Spleen (tissue), 11 donors: ENCODE measurements at regions not wholly inside any gene's neighbourhood (a gene's known extent, or its start where the extent isn't known, plus 50 kb on each side); places are given as distances from the start of the nearest gene placed in this dataset.

Experiments
- DNase-seq: peaks from one replicate; pipeline ENCODE4 v3.0.0-alpha.2; 2020
- H3K27ac ChIP-seq, 8 donors: fragments of 200-600 bp; sonication (generic) in 7 of 8; 1 replicate in 4 of 8; 2 replicates in 4 of 8; pipeline versions ENCODE4 v1.5.0 to v1.8.0; 2016 to 2021; ENCODE audit warnings: inconsistent platforms in 4 of 8, mild to moderate bottlenecking in 4 of 8, moderate library complexity in 1 of 8
- H3K27me3 ChIP-seq, 7 donors: fragments of 200-600 bp; sonication (generic) in 6 of 7; replicated peaks in 1 of 7; 1 replicate in 4 of 7; 2 replicates in 3 of 7; pipeline versions ENCODE4 v1.5.0 to v1.8.0; 2016 to 2021; ENCODE audit warnings: inconsistent platforms in 3 of 7, mild to moderate bottlenecking in 1 of 7
- H3K36me3 ChIP-seq, 6 donors: fragments of 200-600 bp; sonication (generic) in 5 of 6; 1 replicate in 4 of 6; 2 replicates in 2 of 6; pipeline versions ENCODE4 v1.5.0 to v1.8.0; 2016 to 2021; ENCODE audit warnings: inconsistent platforms in 2 of 6
- H3K4me1 ChIP-seq, 6 donors: fragments of 200-600 bp; sonication (generic) in 5 of 6; 1 replicate in 3 of 6; 2 replicates in 3 of 6; pipeline versions ENCODE4 v1.5.0 to v1.8.0; 2016 to 2021; ENCODE audit warnings: inconsistent platforms in 3 of 6
- H3K4me3 ChIP-seq, 8 donors: fragments of 200-600 bp; sonication (generic) in 7 of 8; 1 replicate in 4 of 8; 2 replicates in 4 of 8; pipeline versions ENCODE4 v1.5.0 to v1.8.0; 2016 to 2021; ENCODE audit warnings: inconsistent platforms in 4 of 8, mild to moderate bottlenecking in 4 of 8, moderate library complexity in 2 of 8
- H3K9me3 ChIP-seq, 8 donors: fragments of 200-600 bp; sonication (generic) in 7 of 8; 1 replicate in 4 of 8; 2 replicates in 4 of 8; pipeline versions ENCODE4 v1.5.0 to v1.8.0; 2016 to 2021; ENCODE audit warnings: inconsistent platforms in 4 of 8
- CTCF ChIP-seq, 11 experiments: fragments of 200-600 bp in 7 of 11; fragments of 450-650 bp in 4 of 11; sonication (generic) in 4 of 11; IDR thresholded peaks in 8 of 11; conservative IDR thresholded peaks in 3 of 11; 1 replicate in 7 of 11; 2 replicates in 4 of 11; pipeline versions ENCODE4 v1.4.0 to v1.8.0; 2016 to 2021; ENCODE audit warnings: antibody characterized with exemption in 11 of 11, inconsistent platforms in 4 of 11, mild to moderate bottlenecking in 1 of 11
- POLR2A ChIP-seq, 3 donors: fragments of 450-650 bp; IDR thresholded peaks; one replicate each; pipeline ENCODE4 v1.5.1; 2017; ENCODE audit warnings: antibody characterized with exemption in 3 of 3, mild to moderate bottlenecking in 1 of 3
- POLR2AphosphoS5 ChIP-seq, 3 donors: sonication (generic); formaldehyde crosslinking; IDR thresholded peaks; one replicate each; pipeline ENCODE4 v1.5.1; 2017; ENCODE audit warnings: antibody characterized with exemption in 3 of 3
- WGBS, 5 donors: extraction: QIAGEN DNeasy Blood & Tissue Kit in 3 of 5; methylation state at CpG; one replicate each; pipeline versions ENCODE4 v1.1.5 to v1.1.7; 2013 to 2018; 5-methylcytosine and 5-hydroxymethylcytosine counted together
- intact Hi-C: fragments of 100-400 bp; cut with DNase I; formaldehyde crosslinking; loops from one replicate; pipeline ENCODE4 v1.15.0; 2023; ENCODE audit warnings: low total_unique reads
- donor health status: healthy with polysubstance abuse.
- donor health status: DM: no; HTN: no; CAD: no; lungs with moderate emphysema.
- donor health status: DM: no; HTN: no; CAD: no.
- donor health status: Bipolar disorder and iron deficiency.
- donor health status: healthy.
- donor health status: DM: no; HTN: no; CAD: no.
- donor health status: DM: yes; HTN: yes; CAD: no.

DNA sequence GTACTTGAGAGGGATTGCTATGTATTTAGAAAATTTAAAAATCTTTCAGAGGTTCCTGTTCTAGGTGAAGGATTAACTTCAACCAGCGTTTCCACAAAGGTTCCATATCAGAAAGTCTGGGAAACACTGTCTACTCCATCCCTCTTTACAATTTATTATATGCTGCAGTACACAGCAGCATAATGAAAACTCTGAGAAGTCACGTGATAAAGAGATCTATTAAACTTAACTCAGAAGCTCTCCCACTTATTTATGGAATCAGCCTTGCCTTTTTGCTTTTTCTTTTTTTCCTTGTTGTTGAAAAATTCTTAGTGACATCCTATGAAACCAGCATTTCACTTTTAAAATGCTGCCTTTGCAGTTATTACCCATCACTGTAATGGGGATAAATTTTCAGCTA lies 186.2 kb downstream of the ACER2 start:
- no peak overlapping the region for H3K27ac ChIP-seq
- no peak overlapping the region for H3K4me3 ChIP-seq
- DNase-seq = no peak
- WGBS, 5 donors = 62 to 80% (median 72%) methylated on average over 2 of the region's 2 CpGs
- no peaks in the 10 kb centered on the region for H3K9me3 ChIP-seq
- H3K4me1 ChIP-seq = no peaks in the 10 kb centered on the region
- no peak for TF ChIP-seq POLR2A (IDR thresholded peaks at IDR 0.05)
- no peak for TF ChIP-seq POLR2AphosphoS5 (IDR thresholded peaks at IDR 0.05)
- TF ChIP-seq CTCF (IDR thresholded peaks at IDR 0.05 in 8 of 11, conservative IDR thresholded peaks at IDR 0.05 in 3 of 11) = no peak
- intact Hi-C loops = no loop called here
- no peaks in the 10 kb centered on the region for H3K36me3 ChIP-seq
- H3K27me3 ChIP-seq = peaks cover 0 to 3% (median 0%) of the 10 kb centered on the region in 7 donors

DNA sequence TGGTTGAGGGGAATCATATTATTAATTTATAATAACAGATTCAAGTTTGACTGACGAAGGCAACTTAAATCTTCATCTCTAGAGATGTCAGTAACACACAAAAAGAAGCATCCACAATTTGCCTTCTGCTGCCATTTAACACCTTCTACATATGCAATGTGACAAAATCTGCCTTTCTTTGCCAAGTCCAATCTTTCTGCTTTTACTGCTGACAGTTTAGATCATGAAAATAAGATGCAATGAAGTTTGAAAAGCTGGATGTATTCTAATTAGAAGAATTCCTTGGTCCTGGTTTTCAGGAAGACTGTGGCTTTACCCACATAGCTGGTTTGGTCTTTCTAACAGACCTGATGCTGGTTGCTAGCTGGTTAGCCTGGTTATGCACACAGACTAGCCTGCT lies 178.9 kb downstream of the ACER2 start:
- intact Hi-C loops = no loop called here
- Histone ChIP-seq H3K4me3 (no peak overlapping the region), H3K9me3 (peaks cover 0 to 3% (median 0%) of the 10 kb centered on the region in 8 donors), H3K27ac (no peak overlapping the region), H3K36me3 (no peaks in the 10 kb centered on the region), H3K27me3 (no peaks in the 10 kb centered on the region), H3K4me1 (no peaks in the 10 kb centered on the region)
- 81 to 95% (median 85%) methylated on average over 1 of the region's 1 CpG for WGBS, 5 donors
- TF ChIP-seq CTCF (IDR thresholded peaks at IDR 0.05 in 8 of 11, conservative IDR thresholded peaks at IDR 0.05 in 3 of 11) (no peak), POLR2A (IDR thresholded peaks at IDR 0.05) (no peak), POLR2AphosphoS5 (IDR thresholded peaks at IDR 0.05) (no peak)
- DNase-seq = no peak

- DNase-seq = no peak
- no peaks in the 10 kb centered on the region for H3K27me3 ChIP-seq
- no peak for TF ChIP-seq POLR2A (IDR thresholded peaks at IDR 0.05)
- TF ChIP-seq CTCF (IDR thresholded peaks at IDR 0.05 in 8 of 11, conservative IDR thresholded peaks at IDR 0.05 in 3 of 11) = no peak
- no peak for TF ChIP-seq POLR2AphosphoS5 (IDR thresholded peaks at IDR 0.05)
- H3K36me3 ChIP-seq = no peaks in the 10 kb centered on the region
- intact Hi-C loops = no loop called here
- H3K4me1 ChIP-seq = no peaks in the 10 kb centered on the region
- no peak overlapping the region for H3K27ac ChIP-seq
- no peak overlapping the region for H3K4me3 ChIP-seq
- WGBS, 5 donors = 72 to 100% (median 84%) methylated on average over 1 of the region's 1 CpG
- peaks cover 0 to 3% (median 0%) of the 10 kb centered on the region in 8 donors for H3K9me3 ChIP-seq
These were observed 175.1 kb downstream of the ACER2 start for GRCh38 chr9:19583890-19584289.

GRCh38 chr9:19577411-19577810 lies 168.6 kb downstream of the ACER2 start:
- intact Hi-C loops = no loop called here
- no peak for DNase-seq
- Histone ChIP-seq H3K4me1 (no peaks in the 10 kb centered on the region), H3K4me3 (no peak overlapping the region), H3K9me3 (no peaks in the 10 kb centered on the region), H3K36me3 (no peaks in the 10 kb centered on the region), H3K27ac (no peak overlapping the region), H3K27me3 (no peaks in the 10 kb centered on the region)
- WGBS, 5 donors = 68 to 87% (median 72%) methylated on average over 3 of the region's 3 CpGs
- no peak for TF ChIP-seq POLR2AphosphoS5 (IDR thresholded peaks at IDR 0.05)

DNA sequence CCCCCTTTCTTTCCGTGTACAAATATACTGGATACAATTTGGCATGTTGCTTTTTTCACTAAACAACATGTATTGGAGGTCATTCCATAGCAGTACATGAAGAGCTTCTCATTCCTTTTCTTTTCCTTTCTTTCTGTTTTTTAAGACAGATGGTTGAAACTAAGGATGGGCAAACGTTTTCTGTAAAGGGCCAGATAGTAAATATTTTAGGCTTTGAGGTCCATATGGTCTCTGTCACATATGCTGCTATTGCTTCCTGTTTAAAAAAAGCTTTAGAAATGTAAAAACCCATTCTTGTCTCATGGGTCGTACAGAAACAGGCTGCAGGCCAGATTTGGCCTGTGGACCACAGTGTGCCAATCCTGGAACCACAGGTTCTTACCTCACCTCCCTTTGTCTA lies 160.1 kb downstream of the ACER2 start:
- H3K4me1 ChIP-seq = no peaks in the 10 kb centered on the region
- TF ChIP-seq POLR2AphosphoS5 (IDR thresholded peaks at IDR 0.05) (no peak), CTCF (IDR thresholded peaks at IDR 0.05 in 8 of 11, conservative IDR thresholded peaks at IDR 0.05 in 3 of 11) (no peak), POLR2A (IDR thresholded peaks at IDR 0.05) (no peak)
- no peak for DNase-seq
- no peaks in the 10 kb centered on the region for H3K27me3 ChIP-seq
- H3K9me3 ChIP-seq = peaks cover 0 to 4% (median 0%) of the 10 kb centered on the region in 8 donors
- H3K27ac ChIP-seq = no peak overlapping the region
- no peaks in the 10 kb centered on the region for H3K36me3 ChIP-seq
- intact Hi-C loops = no loop called here
- no peak overlapping the region for H3K4me3 ChIP-seq
- 30 to 49% (median 42%) methylated on average over 3 of the region's 3 CpGs for WGBS, 5 donors
